Hematopoietic multipotent progenitor cell (in vitro differentiated cells): ENCODE measurements at regions not wholly inside any gene's neighbourhood (a gene's known extent, or its start where the extent isn't known, plus 50 kb on each side); places are given as distances from the start of the nearest gene placed in this dataset.

Experiments
- DNase-seq, 3 donors: peaks; one replicate each; pipeline ENCODE4 v3.0.0-alpha.2; 2011 to 2015; ENCODE audit warnings: low read depth in 2 of 3, low spot score in 2 of 3

- no peak for DNase-seq
Observed at GRCh38 chr2:56099963-56100362, 83.8 kb upstream of the CCDC85A start.

GRCh38 chr2:56100791-56101312 lies 82.9 kb upstream of the CCDC85A start:
- DNase-seq = no peak

GRCh38 chr2:56102098-56102497 lies 81.7 kb upstream of the CCDC85A start:
- DNase-seq = no peak

DNA sequence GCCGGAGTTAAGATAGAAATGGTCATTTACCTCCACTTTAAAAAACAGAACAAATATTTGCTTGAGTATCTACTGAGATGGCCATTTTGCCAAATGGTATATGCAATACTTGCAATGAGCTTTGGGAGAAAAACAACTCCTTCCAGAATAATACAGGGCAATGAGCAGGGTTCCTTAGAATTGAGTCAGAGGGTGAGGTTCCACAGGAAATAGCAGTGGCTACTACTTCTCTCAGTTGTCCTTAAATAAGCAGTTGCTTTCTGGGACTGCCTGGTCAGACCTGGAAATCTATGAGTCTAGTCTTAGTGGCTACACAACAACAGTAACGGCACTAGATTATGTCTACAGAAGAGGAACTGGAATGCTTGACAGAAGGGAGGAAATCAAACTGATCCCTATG lies 80.9 kb upstream of the CCDC85A start:
- DNase-seq = no peak

DNA sequence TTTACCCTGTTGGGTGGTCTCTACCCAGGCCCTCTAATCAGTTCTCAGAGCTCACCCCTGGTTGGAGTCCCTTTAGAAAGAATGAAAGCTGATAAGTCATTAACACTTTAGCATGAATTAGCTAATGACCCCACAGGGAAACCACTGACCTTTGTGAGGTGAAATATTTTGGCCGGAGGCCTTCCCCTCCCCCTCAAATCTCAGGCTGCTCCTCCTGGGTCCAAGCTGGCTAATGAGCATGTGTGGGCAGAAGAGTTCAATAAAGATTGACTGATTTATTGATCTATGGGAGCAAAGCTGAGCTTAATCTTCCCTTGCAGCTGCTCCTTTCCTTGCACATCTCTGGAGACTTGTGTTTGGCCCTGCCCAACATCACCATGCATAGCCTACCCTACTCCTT lies 78.8 kb upstream of the CCDC85A start:
- DNase-seq = no peak

DNA sequence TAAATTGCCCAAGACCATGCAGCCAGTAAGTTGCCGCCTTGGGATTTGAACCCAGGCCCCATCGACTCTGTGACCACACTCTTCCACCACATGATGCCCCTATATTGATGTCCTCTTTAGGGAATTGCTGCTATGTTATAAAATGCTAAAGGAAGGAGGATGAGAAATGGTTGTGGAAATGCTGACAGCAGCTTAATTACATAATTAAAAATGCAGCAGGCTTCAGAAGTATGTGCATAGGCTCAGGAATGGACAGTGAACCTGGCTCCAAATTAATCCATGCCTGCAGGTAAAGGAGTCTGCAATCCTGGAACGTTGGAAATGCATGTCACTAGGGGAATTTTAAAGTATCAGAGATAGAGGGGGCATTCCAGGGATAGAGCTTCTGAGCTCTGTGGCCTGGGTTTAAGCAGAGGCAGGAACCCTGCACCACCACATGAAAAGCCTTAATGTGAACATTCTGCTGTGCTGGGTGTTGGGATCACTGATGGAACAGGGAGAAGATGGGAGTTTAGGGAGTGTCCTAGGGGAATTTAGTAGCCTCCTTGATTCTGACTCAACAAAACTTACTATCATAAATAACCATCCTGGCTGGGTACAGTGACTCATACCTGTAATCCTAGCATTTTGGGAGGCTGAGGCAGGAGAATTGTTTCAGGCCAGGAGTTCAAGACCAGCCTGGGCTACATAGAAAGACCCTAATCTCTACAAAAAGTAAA lies 76.1 kb upstream of the CCDC85A start:
- no peak for DNase-seq

DNA sequence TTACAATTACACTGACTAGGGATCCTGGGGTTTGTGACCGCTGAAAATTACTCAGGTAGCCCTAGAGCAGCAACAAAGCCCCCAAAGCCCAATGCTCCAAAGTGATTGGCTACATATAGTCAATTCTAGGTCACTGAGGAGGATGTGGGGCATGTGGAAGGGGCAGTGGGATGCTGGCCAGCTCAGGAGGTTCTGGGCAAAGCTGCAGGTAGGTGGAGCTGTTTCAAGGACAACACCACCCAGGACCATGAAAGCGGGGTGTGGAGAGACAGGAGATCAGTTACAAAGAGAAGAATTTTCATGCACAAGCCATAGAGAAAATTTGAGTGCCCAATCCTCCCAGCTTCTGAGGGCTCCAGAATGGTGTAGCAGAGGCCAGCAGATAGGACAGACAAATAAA lies 75.0 kb upstream of the CCDC85A start:
- DNase-seq = no peak

GRCh38 chr2:56109994-56110393 lies 73.8 kb upstream of the CCDC85A start:
- DNase-seq = no peak

DNA sequence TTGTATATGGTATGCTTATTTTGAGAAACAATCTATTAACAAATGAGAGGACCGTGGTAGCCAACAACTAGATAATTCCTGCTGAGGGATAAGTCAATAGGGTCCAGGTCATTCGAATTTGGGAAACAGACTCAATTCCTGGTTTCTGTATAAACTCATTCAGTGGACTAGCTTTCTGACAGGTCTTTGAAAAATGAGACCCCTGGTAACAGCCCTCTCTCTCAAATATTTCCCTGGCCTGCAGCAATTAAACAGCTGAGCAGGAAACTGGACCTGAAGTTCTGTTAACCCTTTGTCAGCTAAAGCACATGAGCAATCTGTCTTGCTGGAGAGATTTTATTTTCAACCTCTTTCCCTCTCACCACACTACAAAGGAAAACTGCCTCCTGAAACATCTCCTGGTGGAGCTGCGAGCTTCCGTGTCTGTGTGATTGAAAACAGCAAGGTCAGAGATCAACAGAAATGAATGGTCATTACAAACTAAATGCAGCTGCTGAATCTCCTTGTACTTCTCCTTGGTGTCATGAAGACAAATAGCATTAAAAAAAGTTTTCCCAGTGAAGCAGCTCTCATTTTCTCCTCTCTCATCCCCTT lies 70.3 kb upstream of the CCDC85A start:
- no peak for DNase-seq

DNA sequence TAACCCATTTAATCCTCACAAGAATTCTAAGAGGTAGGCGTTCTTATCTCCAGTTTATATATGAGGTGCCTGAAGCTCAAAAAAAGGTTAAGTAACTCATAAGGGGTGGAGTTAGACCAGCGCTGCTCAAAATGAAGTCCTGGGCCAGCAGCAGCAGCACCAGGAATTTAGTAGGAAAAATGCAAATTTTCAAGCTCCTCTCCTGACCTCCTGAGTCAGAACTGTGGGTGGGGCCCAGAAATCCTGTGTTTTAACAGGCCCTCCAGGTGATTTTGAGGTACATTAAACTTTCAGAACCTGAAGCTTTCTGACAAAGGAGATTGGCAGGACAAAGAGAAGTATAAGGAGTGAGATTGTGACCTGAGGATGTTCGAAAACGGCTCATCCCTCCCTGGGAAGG lies 66.0 kb upstream of the CCDC85A start:
- no peak for DNase-seq

DNA sequence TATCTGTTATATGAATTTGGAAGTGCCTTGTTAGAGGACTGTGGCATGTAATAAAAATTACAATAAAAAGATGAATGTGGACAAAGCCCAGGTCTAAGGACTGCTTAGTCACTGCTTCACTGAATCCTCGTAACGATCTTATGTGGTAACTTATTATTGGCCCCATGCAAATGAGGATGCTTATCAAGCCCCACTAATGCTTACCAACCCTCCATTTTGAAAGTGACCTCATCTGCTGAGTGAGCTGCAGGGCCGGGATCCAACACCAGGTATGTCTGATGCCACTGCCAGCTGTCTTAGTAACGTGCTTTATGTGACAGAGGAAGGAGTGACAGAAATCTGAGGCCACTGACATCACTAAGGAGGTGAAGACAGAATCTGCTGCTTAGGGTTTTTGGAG lies 65.3 kb upstream of the CCDC85A start:
- no peak for DNase-seq

- DNase-seq = no peak
Observed at GRCh38 chr2:56121995-56122394, 61.8 kb upstream of the CCDC85A start.

DNA sequence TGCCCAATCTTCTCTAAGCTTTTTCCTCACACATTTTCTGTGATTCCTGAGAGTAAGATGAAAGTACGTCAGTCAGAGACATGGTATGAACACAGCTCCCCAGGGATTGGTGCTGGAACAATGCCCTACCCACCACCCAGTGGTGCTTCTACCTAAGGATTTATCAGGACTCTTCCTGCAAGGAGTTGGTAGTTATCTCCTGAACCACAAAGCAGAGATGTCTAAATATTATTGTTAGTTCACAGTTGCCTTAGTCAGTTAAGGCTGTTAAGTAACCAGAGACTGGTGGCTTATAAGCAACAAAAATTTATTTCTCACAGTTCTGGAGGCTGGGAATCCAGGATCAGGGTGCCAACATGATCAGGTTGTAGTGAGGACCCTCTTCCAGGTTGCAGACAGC lies 60.3 kb upstream of the CCDC85A start:
- DNase-seq = no peak

GRCh38 chr2:56127010-56127409 lies 56.8 kb upstream of the CCDC85A start:
- no peak for DNase-seq

DNA sequence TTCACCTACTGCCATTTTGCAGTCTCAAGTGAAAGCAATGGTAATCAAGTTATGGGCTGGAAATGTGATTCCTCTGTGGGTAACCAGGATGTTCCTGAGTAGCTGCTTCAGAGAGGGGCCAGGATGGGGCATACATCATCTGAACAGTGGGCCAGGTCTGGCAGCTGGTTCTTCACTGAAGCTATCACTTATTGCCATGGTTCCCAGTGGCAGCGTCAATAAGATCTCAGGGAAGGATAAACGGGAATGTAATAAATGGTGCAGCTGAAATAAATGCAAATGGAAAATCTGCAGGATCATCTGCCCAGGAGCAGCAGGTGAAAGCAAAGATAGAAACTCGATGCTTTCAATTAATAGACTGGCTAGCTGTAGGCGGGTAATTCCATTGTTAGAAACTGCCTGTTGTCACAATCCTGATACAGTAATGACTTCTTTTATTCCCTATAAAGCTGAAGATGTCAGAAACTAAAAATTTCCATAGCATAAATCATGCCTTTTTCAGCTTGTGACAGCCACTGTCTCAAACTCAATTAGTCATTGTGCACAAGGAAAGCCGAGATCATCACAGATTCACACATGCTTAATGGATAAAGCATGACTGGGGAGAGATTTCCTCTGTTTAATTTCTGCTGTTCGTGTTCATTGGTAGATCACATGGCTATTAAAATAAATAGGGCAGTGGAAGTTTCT lies 56.2 kb upstream of the CCDC85A start:
- DNase-seq = no peak

GRCh38 chr2:56128235-56128634 lies 55.6 kb upstream of the CCDC85A start:
- DNase-seq = no peak

GRCh38 chr2:56130463-56131070 lies 53.2 kb upstream of the CCDC85A start:
- DNase-seq = peak in 2 of 3 donors; percentile 29 to 52

GRCh38 chr2:56132138-56132537 lies 51.7 kb upstream of the CCDC85A start:
- peak in 2 of 3 donors; percentile 33 to 72 for DNase-seq

DNA sequence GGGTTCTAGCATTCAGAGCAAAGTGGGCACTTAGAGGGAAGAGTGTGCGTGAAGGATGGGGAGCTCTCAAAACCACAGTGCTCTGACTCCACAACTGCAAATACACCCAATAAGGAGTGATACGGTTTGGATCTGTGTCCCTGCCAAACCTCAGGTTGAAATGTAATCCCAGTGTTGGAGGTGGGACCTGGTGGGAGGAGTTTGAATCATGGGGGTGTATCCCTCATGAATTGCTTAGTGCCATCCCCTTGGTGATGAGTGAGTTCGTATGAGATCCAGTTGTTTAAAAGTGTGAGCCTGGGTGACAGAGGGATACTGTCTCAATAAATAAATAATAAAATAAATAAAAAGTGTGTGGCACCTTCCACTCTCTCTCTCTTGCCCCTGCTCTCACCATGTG lies 50.3 kb upstream of the CCDC85A start:
- no peak for DNase-seq

GRCh38 chr2:56133931-56134629 lies 49.7 kb upstream of the CCDC85A start:
- peak in 2 of 3 donors; percentile 43 to 80 for DNase-seq
